WI38 (cell line): ENCODE measurements at regions not wholly inside any gene's neighbourhood (a gene's known extent, or its start where the extent isn't known, plus 50 kb on each side); places are given as distances from the start of the nearest gene placed in this dataset.

Source experiments
- H3K4me3 ChIP-seq: 2 replicates; pipeline ENCODE4 v1.5.1; 2011; ENCODE audit warnings: low read depth, mild to moderate bottlenecking, control low read depth, low read length
- TF ChIP-seq, protein P1 (sequence below): IDR thresholded peaks from 2 replicates; pipeline ENCODE4 v1.5.1; 2012; ENCODE audit warnings: low read depth, mild to moderate bottlenecking, control low read depth, low read length

DNA sequence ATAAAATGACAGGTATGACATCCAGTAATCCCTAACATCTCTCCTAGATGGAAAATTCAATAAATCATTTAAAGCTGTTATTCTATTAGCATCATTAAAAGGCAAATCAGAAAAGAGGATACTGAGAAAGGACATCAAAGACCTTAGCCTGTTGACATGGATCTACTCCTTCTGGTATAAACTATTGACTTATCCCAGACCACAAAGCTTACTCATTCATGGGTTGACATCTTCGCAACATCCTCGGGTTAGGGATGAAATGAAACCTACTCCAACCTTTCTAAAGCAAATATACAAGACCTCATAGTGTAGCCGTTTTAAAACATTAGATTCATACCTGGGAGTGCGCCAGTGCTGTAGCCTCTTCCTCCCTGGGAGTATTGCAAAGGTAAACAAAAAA, 191.5 kb upstream of the BTG1 start:
- TF ChIP-seq, protein P1, sequence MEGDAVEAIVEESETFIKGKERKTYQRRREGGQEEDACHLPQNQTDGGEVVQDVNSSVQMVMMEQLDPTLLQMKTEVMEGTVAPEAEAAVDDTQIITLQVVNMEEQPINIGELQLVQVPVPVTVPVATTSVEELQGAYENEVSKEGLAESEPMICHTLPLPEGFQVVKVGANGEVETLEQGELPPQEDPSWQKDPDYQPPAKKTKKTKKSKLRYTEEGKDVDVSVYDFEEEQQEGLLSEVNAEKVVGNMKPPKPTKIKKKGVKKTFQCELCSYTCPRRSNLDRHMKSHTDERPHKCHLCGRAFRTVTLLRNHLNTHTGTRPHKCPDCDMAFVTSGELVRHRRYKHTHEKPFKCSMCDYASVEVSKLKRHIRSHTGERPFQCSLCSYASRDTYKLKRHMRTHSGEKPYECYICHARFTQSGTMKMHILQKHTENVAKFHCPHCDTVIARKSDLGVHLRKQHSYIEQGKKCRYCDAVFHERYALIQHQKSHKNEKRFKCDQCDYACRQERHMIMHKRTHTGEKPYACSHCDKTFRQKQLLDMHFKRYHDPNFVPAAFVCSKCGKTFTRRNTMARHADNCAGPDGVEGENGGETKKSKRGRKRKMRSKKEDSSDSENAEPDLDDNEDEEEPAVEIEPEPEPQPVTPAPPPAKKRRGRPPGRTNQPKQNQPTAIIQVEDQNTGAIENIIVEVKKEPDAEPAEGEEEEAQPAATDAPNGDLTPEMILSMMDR, result no peak
- no peak overlapping the region for H3K4me3 ChIP-seq

DNA sequence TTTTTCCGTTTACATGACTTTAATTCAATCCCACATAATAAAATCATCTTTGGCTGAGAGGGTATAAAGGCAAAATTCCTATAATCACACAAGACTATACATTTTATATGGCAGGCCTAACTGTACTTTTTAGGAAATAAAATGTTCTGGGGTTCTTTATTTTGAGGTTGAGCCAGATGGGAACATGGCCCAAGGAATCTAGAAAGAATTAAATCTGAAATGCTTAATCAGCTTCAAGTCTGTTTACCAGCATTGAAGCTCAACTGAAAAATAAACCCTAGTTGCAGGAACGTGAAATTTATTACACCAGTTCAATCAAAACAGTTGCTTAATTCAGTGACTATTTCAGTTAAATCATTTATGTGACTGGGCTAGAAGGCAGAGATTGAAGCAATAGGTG, 191.0 kb upstream of the BTG1 start:
- no peak overlapping the region for H3K4me3 ChIP-seq
- TF ChIP-seq, protein P1, result no peak

DNA sequence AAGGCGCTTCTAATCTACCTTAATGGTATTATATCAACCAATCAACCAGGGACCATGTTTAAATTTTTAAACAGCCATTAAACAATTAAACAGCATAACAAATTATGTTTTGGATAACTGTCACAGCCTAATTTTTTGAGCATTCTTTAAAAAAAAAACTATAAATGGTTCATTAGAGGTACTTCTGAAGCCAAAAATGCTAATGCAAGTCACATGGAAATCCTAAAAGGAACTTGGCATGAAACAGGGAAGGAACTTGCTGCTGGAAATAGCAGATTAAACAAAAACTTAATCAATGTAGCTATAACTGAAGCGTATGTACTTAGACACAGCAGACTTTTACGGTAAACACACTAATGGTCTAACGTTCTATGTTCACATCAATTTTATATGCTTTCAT, 190.2 kb upstream of the BTG1 start:
- TF ChIP-seq, protein P1, result no peak
- no peak overlapping the region for H3K4me3 ChIP-seq

DNA sequence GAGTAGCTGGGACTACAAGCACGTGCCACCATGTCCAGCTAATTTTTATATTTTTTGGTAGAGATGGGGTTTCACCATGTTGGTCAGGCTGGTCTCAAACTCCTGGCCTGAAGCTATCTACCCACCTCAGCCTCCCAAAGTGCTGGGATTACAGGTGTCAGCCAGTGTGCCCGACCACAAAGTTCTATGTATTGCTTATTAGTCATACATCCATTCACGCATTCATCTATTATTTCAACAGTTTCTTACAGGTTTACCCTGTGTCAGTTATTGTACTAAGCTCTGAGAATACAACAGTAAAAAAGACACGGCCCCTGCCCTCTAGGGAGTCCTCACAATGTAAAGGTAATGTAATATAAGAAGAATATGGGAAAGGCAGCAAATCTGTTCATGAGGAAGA, 188.9 kb upstream of the BTG1 start:
- H3K4me3 ChIP-seq, result no peak overlapping the region
- TF ChIP-seq, protein P1, result no peak

DNA sequence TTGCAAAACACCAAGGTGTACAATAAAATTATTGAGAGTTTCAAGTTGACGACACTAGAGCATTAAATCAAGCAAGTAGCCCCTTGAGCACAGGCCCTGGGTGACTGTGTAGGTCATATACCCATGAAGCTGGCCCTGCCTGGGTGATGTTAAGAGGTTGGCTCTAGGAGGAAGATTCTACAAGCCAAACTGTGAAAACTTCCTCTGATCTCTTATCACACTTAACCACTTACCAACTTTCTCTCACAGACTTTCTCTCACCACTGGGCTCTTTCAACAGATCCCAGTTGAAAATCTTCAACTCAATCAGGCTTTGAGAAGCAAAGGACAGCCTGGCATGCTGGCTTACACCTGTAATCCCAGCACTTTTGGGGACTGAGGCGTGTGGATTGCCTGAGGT, 186.9 kb upstream of the BTG1 start:
- H3K4me3 ChIP-seq, result no peak overlapping the region
- TF ChIP-seq, protein P1, result no peak

DNA sequence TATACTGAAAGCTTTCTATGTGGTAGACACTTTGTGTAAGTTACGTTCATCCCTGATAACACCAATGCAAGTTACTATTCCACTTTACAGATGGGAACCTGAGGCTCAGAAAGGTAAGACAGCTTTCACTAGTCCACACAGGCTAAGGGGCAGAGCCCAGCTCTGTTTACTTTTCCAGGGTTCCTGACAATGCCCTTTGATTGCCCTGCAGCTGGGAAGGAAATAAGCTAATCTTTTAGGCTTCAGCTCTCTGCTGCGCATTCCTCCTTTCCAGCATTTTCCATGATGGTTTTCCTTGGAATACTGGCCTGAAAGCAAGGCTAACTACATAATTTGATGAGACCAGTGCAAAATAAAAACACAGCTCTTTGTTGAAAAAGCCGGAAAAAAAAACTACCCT, 185.7 kb upstream of the BTG1 start:
- H3K4me3 ChIP-seq, result no peak overlapping the region
- TF ChIP-seq, protein P1, result no peak

DNA sequence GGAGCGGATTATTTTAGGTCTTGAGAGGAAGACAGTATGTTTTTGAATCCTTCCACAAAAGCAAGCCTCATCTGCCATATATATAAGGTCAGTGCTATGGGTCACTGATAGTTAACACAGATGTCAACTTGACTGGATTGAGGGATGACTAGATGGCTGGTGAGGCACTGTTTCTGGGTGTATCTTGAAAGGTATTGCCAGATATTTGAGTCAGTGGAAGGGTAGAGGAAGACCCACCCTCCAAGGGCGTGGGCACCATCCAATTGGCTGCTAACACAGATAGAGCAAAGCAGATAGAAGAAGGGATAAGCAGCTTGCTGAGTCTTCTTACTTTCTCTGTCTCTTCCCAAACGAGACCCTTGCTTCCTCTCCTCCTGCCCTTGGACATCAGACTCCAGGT, 185.0 kb upstream of the BTG1 start:
- TF ChIP-seq, protein P1, result no peak
- no peak overlapping the region for H3K4me3 ChIP-seq
